H54 (cell line): ENCODE measurements at regions not wholly inside any gene's neighbourhood (a gene's known extent, or its start where the extent isn't known, plus 50 kb on each side); places are given as distances from the start of the nearest gene placed in this dataset.

Experiments used
- DNase-seq: peaks from one replicate; pipeline ENCODE4 v3.0.0; 2011; ENCODE audit warnings: low spot score, mixed read lengths; ENCODE audit not compliant: insufficient read length
- FAIRE-seq: peaks from 3 replicates; lab custom pipeline; 2011; peaks lifted over from hg19 to GRCh38; lab: Jason Lieb, UNC
- POLR2A ChIP-seq: IDR thresholded peaks from 2 replicates; pipeline ENCODE4 v1.6.1; 2011; ENCODE audit warnings: low read depth, mild to moderate bottlenecking, low read length

DNA sequence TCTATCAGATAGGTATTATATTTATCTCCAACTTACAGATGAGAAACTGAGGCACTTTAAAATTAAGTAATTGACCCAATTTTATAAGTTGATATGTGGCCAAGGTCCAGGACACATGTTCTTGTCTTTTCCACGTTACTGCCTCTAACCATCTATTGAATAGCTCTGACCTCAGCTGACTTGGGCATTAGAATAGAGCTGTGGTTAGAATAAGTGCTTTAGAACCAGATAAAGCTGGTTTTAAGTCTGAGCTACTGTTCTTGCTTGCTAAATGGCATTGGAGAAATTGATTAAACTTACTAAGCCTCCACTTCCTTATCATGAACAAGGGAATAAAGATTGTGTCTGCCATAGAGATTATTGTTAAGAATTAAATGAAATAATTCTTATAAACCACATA, 147.8 kb upstream of the DTNBP1 start:
- FAIRE-seq, result no peak
- no peak for TF ChIP-seq POLR2A
- DNase-seq, result no peak

DNA sequence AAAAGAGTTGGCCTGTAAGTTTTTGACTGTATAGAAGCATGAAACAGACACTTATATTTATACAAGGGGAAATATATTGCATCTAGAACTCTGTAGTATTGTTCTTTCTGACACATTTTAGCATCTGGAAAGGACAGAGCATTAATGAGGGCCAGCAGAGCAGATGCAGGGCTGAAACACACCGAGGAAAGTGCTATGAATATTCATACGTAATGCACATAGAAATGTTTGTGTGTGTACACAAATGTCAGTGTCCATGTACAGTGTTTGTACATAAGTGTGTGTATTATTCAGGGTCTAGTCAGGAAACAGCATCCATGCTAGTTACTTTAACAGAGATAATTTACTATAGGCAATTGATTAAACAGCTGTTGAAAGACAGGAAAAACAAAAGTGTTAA, 146.5 kb upstream of the DTNBP1 start:
- no peak for DNase-seq
- TF ChIP-seq POLR2A, result no peak
- FAIRE-seq, result no peak

DNA sequence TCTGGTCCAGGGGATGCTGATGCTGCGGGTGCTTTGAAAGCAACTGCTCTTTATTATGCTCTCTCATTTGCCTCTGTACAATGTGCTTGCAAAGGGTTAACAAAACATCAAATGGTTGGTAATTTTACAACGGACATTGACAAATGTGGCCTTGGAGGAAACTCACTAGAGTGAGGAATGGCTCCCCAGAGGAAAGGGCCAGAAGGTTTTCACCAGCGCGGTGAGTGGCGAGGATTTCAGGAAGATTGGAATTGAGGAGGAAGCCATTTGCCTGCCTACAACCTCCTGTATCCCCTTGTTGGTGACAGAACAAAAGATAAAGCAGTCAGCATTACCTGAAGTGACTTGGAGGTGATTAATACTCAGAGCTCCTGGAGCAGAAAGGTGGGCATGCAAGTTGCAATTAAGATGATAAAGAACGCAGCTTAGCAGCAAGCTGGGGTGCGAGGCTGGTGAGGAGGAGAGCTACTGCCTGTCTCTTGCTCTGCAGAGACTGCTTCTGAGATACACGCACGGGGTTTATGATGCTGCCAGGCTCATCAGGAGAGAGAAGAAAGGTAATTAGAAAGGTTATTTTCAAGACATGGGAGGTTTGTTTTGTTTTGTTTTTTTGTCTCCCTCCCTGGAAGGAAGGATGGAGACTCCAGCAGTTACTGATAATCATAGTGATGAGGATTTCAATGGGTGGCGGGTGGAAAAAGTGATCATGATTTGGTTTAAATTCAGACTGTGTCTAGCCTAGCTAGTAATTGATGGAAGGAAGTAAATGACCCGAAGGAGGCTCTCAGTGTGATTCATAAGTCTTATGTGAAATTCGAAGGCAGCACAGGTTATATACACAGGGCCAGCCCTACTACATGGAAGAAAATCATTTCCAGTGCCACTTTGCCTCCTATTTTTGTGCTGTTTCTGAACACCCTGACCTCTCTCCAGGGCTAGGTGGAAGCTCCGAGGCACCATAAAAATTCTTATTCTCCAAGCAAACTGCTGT, 141.6 kb upstream of the DTNBP1 start:
- FAIRE-seq, result no peak
- DNase-seq, result no peak
- no peak for TF ChIP-seq POLR2A

DNA sequence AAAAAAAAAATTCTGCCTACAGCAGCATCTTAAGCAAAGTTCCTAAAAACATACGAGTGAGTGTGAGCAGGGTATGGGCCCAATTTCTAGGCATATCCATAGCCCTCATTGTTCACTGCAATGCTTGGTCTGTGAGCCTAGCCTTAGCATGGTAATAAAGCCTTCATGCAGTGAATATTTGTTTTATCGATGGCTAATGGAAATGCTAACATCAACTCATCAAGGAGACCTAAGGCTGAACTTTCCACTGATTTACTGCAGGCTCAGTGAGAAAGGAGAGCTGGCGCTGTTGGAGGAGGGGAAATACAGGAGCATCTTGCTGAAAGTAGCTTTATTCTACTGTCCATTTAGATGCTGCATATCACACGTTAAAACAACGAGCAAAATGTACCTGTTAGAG, 139.6 kb upstream of the DTNBP1 start:
- DNase-seq (no peak), FAIRE-seq (no peak)
- TF ChIP-seq POLR2A, result no peak

DNA sequence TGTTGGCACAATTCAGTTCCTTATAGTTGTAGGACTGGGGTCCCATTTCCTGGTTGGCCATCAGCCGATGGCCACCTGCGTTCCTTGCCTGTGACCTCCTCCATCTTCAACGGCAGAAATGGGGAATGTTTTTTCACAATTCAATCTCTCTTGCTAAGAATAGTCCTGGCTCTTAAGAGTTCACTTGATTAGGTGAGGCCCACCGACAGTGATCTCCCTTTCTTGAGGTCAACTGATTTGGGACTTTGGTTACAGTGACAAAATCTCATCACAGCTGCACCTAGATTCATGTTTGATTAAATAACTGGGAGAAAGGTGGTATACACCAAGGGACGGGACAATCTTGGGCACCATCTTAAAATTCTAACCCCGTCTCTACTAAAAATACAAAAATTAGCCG, 139.1 kb upstream of the DTNBP1 start:
- FAIRE-seq (no peak), DNase-seq (no peak)

DNA sequence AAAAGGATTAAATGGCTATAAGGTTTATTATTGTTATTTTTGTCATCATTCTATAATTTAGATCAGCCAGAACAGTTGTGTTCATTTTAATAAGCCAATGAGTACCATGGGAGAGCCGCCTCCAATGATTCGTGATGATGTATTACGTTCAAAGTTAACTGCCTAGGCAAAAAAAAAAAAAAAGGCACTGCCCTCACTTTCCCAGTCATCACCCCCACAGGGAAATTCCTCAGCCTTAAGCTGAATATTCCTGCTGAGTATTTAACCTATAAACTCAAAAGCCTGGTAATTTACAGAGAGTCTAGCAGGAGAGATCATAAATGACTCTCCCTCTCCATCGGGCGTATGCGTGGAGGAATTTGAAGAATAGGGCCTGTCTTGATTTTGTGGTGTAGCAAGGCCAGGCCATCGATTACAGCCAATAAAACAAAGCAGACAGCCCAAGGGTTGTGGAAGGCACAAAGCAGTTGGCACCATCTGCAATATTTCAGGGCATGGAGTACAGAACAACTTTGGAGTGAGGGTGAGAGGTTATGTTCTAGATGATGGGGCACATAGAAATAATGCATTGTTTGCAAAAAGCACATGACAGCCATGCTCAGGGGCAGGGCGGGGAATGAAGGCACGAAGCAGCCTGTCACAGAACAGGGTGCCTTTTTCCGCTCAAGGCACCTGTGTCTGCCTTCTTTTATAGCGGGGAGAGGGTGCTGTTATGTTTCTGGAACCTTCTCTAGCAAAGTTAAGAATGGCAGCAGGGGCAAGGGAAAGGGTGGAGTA, 138.2 kb upstream of the DTNBP1 start:
- FAIRE-seq, result no peak
- DNase-seq, result no peak
- no peak for TF ChIP-seq POLR2A

More for the DNA sequence above, 139.1 kb upstream of the DTNBP1 start:
- no peak for TF ChIP-seq POLR2A

DNA sequence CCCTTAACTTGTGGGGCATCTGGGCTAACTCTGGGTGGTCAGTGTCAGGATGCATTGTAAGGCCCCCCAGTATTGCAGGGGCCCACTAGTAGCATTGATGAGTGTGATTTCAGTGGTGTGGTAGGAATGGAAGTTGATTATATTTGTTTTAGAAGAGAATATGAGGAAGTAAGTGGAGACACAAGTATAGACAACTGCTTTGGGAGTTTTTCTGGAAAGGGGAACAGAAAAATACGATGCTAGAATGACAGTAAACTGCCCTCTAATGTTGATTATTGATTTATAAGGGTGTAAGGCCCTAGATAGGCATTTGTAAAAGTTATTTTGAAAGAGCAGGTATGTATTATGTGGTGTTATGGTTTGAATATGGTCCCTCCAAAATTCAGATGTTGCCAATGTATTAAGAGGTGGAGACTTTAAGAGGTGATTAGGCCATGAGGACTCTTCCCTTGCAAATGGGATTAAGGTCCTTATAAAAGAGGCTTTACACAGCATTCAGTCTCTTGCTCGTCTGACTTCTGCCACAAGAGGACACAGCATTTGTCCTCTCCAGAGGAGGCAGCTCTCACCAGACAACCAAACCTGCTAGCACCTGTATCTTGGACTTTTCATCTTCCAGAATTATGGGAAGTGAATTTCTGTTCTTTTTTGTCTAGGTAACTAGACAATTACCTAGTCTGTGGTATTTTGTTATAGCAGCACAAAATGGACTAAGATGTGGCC, 135.9 kb upstream of the DTNBP1 start:
- TF ChIP-seq POLR2A, result no peak
- no peak for DNase-seq
- no peak for FAIRE-seq

DNA sequence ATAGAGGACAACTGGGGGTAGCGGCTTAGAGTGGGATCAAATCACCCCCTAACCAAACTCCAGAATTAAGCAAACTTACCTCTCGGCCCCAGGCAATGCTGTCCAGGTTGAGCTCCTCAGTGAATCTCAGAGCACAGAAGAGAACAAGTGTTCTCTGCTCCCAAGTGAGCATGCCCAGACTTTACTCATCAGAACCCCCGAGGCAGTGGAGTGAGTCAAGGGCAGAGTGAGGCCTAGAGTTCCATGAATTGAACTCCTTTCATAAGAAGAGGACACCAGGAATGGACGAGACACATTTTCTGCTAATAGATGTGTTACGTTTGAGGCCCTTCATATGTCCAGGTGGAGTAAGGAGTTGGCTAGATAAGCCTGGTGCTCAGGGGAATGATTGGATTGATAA, 134.0 kb upstream of the DTNBP1 start:
- no peak for FAIRE-seq
- no peak for DNase-seq
- no peak for TF ChIP-seq POLR2A

DNA sequence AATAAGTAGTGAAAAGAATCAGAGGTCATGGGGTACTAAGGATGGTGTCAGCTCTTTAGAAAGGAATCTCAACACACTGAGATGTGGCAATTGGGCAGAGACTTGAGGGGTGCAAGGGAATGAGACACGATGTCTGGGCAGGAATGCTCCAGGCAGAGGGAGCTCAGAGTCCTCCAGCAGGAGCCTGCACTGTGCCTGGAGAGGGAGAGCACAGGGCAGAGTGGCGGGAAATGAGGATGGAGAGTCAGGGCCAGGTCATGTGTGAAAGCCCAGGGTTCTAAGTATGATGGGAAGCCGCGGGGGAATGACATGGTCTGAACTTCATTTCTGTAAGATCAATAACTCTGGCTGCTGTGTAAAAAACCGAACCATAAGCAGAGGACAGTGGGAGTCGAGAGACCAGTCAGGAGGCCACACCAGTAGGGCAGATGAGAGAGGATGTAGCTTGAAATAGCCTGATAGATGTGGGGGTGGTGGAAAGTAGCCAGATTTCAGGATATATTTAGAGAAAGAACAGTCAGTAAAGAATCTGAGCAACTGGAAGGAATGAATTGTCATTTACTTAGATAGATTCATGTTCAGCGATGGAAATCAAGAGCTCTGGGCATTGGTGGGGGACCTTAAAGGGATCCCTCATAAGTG, 133.4 kb upstream of the DTNBP1 start:
- no peak for FAIRE-seq
- DNase-seq, result no peak
- TF ChIP-seq POLR2A, result no peak

DNA sequence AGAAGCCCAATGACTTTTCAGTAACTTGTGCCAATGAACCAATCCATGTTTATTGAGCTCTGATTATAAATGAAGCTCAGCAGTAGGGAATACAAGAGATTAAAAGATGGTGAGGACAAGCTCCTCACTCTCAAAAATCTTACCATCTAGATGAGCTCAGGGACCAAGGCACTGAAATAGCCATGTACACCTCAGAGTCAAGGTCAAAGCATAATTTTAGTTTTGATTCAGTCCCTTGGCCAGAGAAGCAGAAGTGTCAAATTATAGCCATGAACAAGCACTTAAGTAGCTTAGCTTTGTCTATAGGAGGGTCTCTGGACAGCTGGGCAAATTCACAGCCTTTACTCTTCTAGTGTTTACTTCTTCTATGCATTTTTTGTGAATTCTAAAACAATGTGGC, 131.0 kb upstream of the DTNBP1 start:
- DNase-seq (no peak), FAIRE-seq (no peak)
- no peak for TF ChIP-seq POLR2A

DNA sequence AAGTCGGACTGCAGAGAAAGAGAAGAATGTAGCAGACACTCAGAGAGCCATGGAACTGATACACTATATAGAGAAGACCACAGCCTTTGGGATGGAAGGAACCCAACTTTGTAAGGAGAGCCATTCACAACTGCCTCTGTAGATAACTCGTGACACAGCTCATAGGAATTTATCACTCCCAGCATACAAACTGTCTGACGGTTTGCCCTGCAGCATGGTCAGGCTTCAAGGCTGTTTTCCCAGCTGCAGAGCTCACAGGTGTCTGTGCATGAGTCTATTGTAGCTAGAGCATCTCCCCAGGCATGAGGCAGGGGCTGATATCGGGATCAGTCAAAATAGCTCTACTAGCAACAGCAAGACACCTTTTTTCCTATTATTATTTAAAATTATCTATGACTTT, 130.5 kb upstream of the DTNBP1 start:
- no peak for FAIRE-seq
- no peak for TF ChIP-seq POLR2A
- DNase-seq, result no peak

DNA sequence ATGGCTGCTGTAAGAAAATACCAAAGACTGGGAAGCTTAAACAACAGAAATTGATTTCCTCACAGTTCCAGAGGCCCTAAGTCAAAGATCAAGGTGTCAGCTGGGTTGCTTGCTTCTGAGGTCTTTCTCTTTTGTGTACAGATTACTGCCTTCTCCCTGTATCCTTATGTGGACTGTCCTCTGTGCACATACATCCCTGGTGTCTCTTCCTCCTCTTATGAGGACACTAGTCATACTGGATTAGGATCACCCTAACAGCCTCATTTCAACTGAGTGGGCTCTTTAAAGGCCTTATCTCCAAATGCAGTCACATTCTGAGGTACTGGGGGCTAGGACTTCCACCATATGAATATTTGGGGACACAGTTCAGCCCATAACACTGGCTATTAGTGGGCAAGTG, 130.0 kb upstream of the DTNBP1 start:
- DNase-seq, result no peak
- no peak for TF ChIP-seq POLR2A
- no peak for FAIRE-seq

DNA sequence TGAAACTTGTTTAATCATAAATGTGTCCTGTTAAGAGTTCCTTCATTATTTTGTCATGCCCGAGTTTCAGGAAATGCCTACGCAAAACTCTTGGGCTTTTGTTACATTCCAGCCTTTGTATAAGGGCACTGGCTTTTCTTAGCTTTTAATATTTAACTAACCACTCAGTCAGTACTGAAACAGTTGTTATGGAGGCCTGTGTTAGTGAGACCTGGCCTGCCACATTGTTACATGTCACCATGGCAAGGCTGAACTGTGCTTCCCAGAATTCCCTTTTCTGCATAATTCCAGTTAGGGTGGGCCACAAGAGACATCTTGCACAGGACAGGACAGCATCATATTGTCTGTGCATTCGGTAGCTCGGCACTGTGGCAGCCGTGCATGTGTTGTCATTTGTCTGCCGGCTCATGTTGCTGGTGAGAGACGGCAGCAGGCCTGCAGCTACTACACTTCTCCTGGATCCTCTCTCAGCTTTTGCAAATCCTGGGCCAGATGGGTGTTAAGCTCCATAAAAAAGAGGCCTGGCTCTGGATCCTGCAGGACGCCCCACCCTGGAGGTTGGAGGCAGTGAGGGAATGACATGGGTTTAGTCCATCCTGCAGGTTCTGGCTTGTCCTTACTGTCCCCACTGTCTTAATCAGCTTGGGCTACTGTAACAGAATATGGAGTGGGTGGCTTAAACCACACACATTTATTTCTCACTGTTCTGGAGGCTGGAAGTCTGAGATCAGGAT, 128.8 kb upstream of the DTNBP1 start:
- no peak for FAIRE-seq
- no peak for TF ChIP-seq POLR2A
- DNase-seq, result no peak
